Testis (tissue), 2 donors: ENCODE measurements at regions not wholly inside any gene's neighbourhood (a gene's known extent, or its start where the extent isn't known, plus 50 kb on each side); places are given as distances from the start of the nearest gene placed in this dataset.

Source experiments
- POLR2A ChIP-seq: fragments of 450-650 bp; IDR thresholded peaks from one replicate; pipeline ENCODE4 v1.6.1; 2017; ENCODE audit warnings: antibody characterized with exemption, mild to moderate bottlenecking, moderate library complexity
- TF ChIP-seq, protein P1 (sequence below), 3 experiments: fragments of 450-650 bp in 2 of 3; fragments of 200-600 bp in 1 of 3; sonication (generic) in 1 of 3; IDR thresholded peaks; one replicate each; pipeline ENCODE4 v1.5.1; 2016 to 2019; ENCODE audit warnings: antibody characterized with exemption in 3 of 3, mild to moderate bottlenecking in 2 of 3, moderate library complexity in 1 of 3

DNA sequence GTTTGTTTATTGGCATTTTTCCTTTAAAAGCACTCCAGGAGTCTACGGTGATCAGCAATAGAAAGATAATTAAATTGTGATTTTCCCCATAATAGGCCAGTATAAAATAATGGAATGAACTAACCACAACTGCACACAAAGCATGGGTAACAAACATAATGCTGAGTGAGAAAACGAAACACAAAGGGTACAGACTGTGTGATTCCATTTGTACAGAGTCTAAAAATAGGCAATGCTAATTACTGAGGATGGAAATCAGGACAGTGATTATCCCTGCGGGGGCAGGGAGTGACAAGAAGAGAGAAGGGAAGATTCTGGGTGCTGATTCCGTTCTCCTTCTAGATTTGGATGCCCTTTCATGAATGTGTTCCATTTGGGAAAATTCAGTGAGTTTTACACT lies 478.1 kb downstream of the PREX1 start:
- no peak for TF ChIP-seq POLR2A
- TF ChIP-seq, protein P1, sequence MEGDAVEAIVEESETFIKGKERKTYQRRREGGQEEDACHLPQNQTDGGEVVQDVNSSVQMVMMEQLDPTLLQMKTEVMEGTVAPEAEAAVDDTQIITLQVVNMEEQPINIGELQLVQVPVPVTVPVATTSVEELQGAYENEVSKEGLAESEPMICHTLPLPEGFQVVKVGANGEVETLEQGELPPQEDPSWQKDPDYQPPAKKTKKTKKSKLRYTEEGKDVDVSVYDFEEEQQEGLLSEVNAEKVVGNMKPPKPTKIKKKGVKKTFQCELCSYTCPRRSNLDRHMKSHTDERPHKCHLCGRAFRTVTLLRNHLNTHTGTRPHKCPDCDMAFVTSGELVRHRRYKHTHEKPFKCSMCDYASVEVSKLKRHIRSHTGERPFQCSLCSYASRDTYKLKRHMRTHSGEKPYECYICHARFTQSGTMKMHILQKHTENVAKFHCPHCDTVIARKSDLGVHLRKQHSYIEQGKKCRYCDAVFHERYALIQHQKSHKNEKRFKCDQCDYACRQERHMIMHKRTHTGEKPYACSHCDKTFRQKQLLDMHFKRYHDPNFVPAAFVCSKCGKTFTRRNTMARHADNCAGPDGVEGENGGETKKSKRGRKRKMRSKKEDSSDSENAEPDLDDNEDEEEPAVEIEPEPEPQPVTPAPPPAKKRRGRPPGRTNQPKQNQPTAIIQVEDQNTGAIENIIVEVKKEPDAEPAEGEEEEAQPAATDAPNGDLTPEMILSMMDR (IDR thresholded peaks at IDR 0.05) = no peak
